Neural cell (in vitro differentiated cells): ENCODE measurements at regions not wholly inside any gene's neighbourhood (a gene's known extent, or its start where the extent isn't known, plus 50 kb on each side); places are given as distances from the start of the nearest gene placed in this dataset.

ENCODE experiments used
- H2AFZ ChIP-seq: fragments of 200-600, 300-800 bp; sonication (generic), shearing (Covaris generic); 2 replicates; pipeline ENCODE4 v1.6.0; 2014; ENCODE audit warnings: low read depth, mild to moderate bottlenecking, antibody characterized with exemption, low read length, moderate library complexity
- H3F3A ChIP-seq: fragments of 200-600 bp; shearing (Covaris generic); 2 replicates; pipeline ENCODE4 v1.6.1; 2016; ENCODE audit warnings: mild to moderate bottlenecking, moderate library complexity, mixed read lengths, antibody characterized with exemption, low read length; ENCODE audit not compliant: insufficient read depth, poor library complexity, severe bottlenecking
- H3K27ac ChIP-seq: fragments of 200-600, 300-800 bp; sonication (generic), shearing (Covaris generic); 2 replicates; pipeline ENCODE4 v1.5.1; 2014; ENCODE audit warnings: mild to moderate bottlenecking, low read length, moderate library complexity
- H3K27me3 ChIP-seq: fragments of 300-800, 200-600 bp; sonication (generic), shearing (Covaris generic); 2 replicates; pipeline ENCODE4 v1.6.0; 2014; ENCODE audit warnings: mild to moderate bottlenecking, low read depth, low read length, moderate library complexity; ENCODE audit not compliant: insufficient read depth
- H3K36me3 ChIP-seq: fragments of 300-800, 200-600 bp; sonication (generic), shearing (Covaris generic); 2 replicates; pipeline ENCODE4 v1.5.1; 2014; ENCODE audit warnings: mild to moderate bottlenecking, antibody characterized with exemption, low read length, moderate library complexity; ENCODE audit not compliant: insufficient read depth
- H3K4me2 ChIP-seq: fragments of 300-800, 200-600 bp; sonication (generic), shearing (Covaris generic); 2 replicates; pipeline ENCODE4 v1.6.0; 2014; ENCODE audit warnings: mild to moderate bottlenecking, low read length
- H3K4me3 ChIP-seq: fragments of 300-800, 200-600 bp; sonication (generic), shearing (Covaris generic); 2 replicates; pipeline ENCODE4 v1.5.1; 2014; ENCODE audit warnings: mild to moderate bottlenecking, low read length, moderate library complexity
- H3K79me2 ChIP-seq: fragments of 200-600 bp; shearing (Covaris generic); replicated peaks from 2 replicates; pipeline ENCODE4 v1.6.0; 2014; ENCODE audit warnings: mild to moderate bottlenecking, low read length, moderate library complexity; ENCODE audit not compliant: insufficient read depth
- H3K9ac ChIP-seq: fragments of 300-800, 200-600 bp; sonication (generic), shearing (Covaris generic); 2 replicates; pipeline ENCODE4 v1.6.1; 2016; ENCODE audit warnings: mild to moderate bottlenecking, low read length, mixed read lengths
- H3K9me2 ChIP-seq: fragments of 200-600 bp; shearing (Covaris generic); 2 replicates; pipeline ENCODE4 v1.6.1; 2016; ENCODE audit warnings: mild to moderate bottlenecking, low read length, mixed read lengths; ENCODE audit not compliant: insufficient read depth
- H3K9me3 ChIP-seq: fragments of 200-600, 300-800 bp; sonication (generic), shearing (Covaris generic); 2 replicates; pipeline ENCODE4 v1.6.1; 2016; ENCODE audit warnings: mild to moderate bottlenecking, mixed run types, low read length, moderate library complexity, mixed read lengths
- H4K20me1 ChIP-seq: fragments of 200-600 bp; shearing (Covaris generic); 2 replicates; pipeline ENCODE4 v1.6.1; 2016; ENCODE audit warnings: mild to moderate bottlenecking, mixed run types; ENCODE audit not compliant: insufficient read depth
- CTCF ChIP-seq: fragments of 450-650 bp; IDR thresholded peaks from 2 replicates; pipeline ENCODE4 v1.5.1; 2014; ENCODE audit warnings: antibody characterized with exemption, mild to moderate bottlenecking, moderate library complexity; ENCODE audit not compliant: poor library complexity, severe bottlenecking
- EP300 ChIP-seq: fragments of 450-650 bp; conservative IDR thresholded peaks from 2 replicates; pipeline ENCODE4 v1.6.1; 2014; ENCODE audit warnings: antibody characterized with exemption, mild to moderate bottlenecking, moderate library complexity; ENCODE audit not compliant: poor library complexity, severe bottlenecking
- EZH2 ChIP-seq: fragments of 200-600, 300-800 bp; shearing (Covaris generic), sonication (generic); IDR thresholded peaks from 2 replicates; pipeline ENCODE4 v1.6.1; 2014; ENCODE audit warnings: antibody characterized with exemption, low read length, borderline replicate concordance, mild to moderate bottlenecking; ENCODE audit not compliant: insufficient read depth, poor library complexity, severe bottlenecking
- MXI1 ChIP-seq: fragments of 450-650 bp; conservative IDR thresholded peaks from 2 replicates; pipeline ENCODE4 v1.6.1; 2014; ENCODE audit warnings: antibody characterized with exemption, mild to moderate bottlenecking; ENCODE audit not compliant: poor library complexity, severe bottlenecking
- POLR2AphosphoS5 ChIP-seq: IDR thresholded peaks from 2 replicates; pipeline ENCODE4 v1.6.1; 2012
- RAD21 ChIP-seq: fragments of 450-650 bp; conservative IDR thresholded peaks from 2 replicates; pipeline ENCODE4 v1.6.1; 2014; ENCODE audit warnings: antibody characterized with exemption, mild to moderate bottlenecking, moderate library complexity
- REST ChIP-seq: IDR thresholded peaks from 2 replicates; pipeline ENCODE4 v1.6.1; 2012; ENCODE audit warnings: borderline replicate concordance
- SMC3 ChIP-seq: fragments of 450-650 bp; conservative IDR thresholded peaks from 2 replicates; pipeline ENCODE4 v1.6.1; 2014; ENCODE audit warnings: antibody characterized with exemption, mild to moderate bottlenecking, moderate library complexity; ENCODE audit not compliant: poor library complexity
- TAF1 ChIP-seq: IDR thresholded peaks from 2 replicates; pipeline ENCODE4 v1.6.1; 2012; ENCODE audit warnings: low read depth

- Histone ChIP-seq H3K9me2 (no peaks in the 10 kb centered on the region), H3K36me3 (no peaks in the 10 kb centered on the region), H3K27ac (no peak overlapping the region), H3K4me3 (no peak overlapping the region), H3K9me3 (peaks cover 3% of the 10 kb centered on the region), H3F3A (no peaks in the 10 kb centered on the region), H3K27me3 (no peaks in the 10 kb centered on the region), H3K4me2 (no peak overlapping the region), H3K79me2 (no peaks in the 10 kb centered on the region), H2AFZ (no peak overlapping the region), H3K9ac (no peak overlapping the region), H4K20me1 (no peaks in the 10 kb centered on the region)
- no peak for TF ChIP-seq RAD21
- no peak for TF ChIP-seq EZH2
- TF ChIP-seq TAF1: no peak
- TF ChIP-seq POLR2AphosphoS5: no peak
- no peak for TF ChIP-seq SMC3
- no peak for TF ChIP-seq REST
- no peak for TF ChIP-seq EP300
- no peak for TF ChIP-seq CTCF
- TF ChIP-seq MXI1: no peak
Observed at GRCh38 chr9:81244631-81245030, 444.7 kb downstream of the TLE1 start.

GRCh38 chr9:81242866-81243265 is 446.5 kb downstream of the TLE1 start:
- no peak overlapping the region for H2AFZ ChIP-seq
- no peaks in the 10 kb centered on the region for H3F3A ChIP-seq
- peaks cover 3% of the 10 kb centered on the region for H3K9me3 ChIP-seq
- no peak for TF ChIP-seq MXI1
- no peak for TF ChIP-seq SMC3
- no peak for TF ChIP-seq REST
- no peak for TF ChIP-seq TAF1
- TF ChIP-seq RAD21: no peak
- no peak for TF ChIP-seq EZH2
- TF ChIP-seq CTCF: no peak
- no peak for TF ChIP-seq POLR2AphosphoS5
- TF ChIP-seq EP300: no peak
- H3K27ac ChIP-seq: no peak overlapping the region
- H3K9ac ChIP-seq: no peak overlapping the region
- H3K27me3 ChIP-seq: no peaks in the 10 kb centered on the region
- no peaks in the 10 kb centered on the region for H3K9me2 ChIP-seq
- H3K4me2 ChIP-seq: no peak overlapping the region
- no peaks in the 10 kb centered on the region for H4K20me1 ChIP-seq
- H3K79me2 ChIP-seq: no peaks in the 10 kb centered on the region
- H3K4me3 ChIP-seq: no peak overlapping the region
- H3K36me3 ChIP-seq: no peaks in the 10 kb centered on the region
